Panc1 (cell line): ENCODE measurements at regions not wholly inside any gene's neighbourhood (a gene's known extent, or its start where the extent isn't known, plus 50 kb on each side); places are given as distances from the start of the nearest gene placed in this dataset.

ENCODE experiments used
- CTCF ChIP-seq: fragments of 450-650 bp; IDR thresholded peaks from 2 replicates; pipeline ENCODE4 v1.5.1; 2017; ENCODE audit warnings: mild to moderate bottlenecking
- POLR2AphosphoS5 ChIP-seq: IDR thresholded peaks from 2 replicates; pipeline ENCODE4 v1.6.1; 2012; ENCODE audit warnings: mild to moderate bottlenecking, low read depth, low read length, moderate library complexity
- TF ChIP-seq, protein P1 (sequence below), 2 experiments: IDR thresholded peaks; 2 replicates each; pipeline ENCODE4 v1.6.1; 2011 to 2012; ENCODE audit warnings: low read depth in 2 of 2, control low read depth in 1 of 2, low read length in 1 of 2, mild to moderate bottlenecking in 1 of 2, moderate library complexity in 1 of 2; ENCODE audit not compliant: insufficient read depth in 1 of 2

- TF ChIP-seq, protein P1, sequence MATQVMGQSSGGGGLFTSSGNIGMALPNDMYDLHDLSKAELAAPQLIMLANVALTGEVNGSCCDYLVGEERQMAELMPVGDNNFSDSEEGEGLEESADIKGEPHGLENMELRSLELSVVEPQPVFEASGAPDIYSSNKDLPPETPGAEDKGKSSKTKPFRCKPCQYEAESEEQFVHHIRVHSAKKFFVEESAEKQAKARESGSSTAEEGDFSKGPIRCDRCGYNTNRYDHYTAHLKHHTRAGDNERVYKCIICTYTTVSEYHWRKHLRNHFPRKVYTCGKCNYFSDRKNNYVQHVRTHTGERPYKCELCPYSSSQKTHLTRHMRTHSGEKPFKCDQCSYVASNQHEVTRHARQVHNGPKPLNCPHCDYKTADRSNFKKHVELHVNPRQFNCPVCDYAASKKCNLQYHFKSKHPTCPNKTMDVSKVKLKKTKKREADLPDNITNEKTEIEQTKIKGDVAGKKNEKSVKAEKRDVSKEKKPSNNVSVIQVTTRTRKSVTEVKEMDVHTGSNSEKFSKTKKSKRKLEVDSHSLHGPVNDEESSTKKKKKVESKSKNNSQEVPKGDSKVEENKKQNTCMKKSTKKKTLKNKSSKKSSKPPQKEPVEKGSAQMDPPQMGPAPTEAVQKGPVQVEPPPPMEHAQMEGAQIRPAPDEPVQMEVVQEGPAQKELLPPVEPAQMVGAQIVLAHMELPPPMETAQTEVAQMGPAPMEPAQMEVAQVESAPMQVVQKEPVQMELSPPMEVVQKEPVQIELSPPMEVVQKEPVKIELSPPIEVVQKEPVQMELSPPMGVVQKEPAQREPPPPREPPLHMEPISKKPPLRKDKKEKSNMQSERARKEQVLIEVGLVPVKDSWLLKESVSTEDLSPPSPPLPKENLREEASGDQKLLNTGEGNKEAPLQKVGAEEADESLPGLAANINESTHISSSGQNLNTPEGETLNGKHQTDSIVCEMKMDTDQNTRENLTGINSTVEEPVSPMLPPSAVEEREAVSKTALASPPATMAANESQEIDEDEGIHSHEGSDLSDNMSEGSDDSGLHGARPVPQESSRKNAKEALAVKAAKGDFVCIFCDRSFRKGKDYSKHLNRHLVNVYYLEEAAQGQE (IDR thresholded peaks at IDR 0.05; ENCODE audit: insufficient read depth in 1 of 2, low read depth in 2 of 2, low read length in 1 of 2) = no peak
- TF ChIP-seq CTCF (no peak), POLR2AphosphoS5 (no peak)
Measured at GRCh38 chr18:73476031-73476430, 608.2 kb upstream of the NETO1 start.
